K562 (cell line): ENCODE measurements at regions not wholly inside any gene's neighbourhood (a gene's known extent, or its start where the extent isn't known, plus 50 kb on each side); places are given as distances from the start of the nearest gene placed in this dataset.

Experiments
- ATAC-seq: fragments of 200-7000 bp; cut with Tn5 transposase; 3 replicates; pipeline ENCODE4 v1.9.1; 2020; ENCODE audit warnings: moderate library complexity
- BruUV-seq: library from RNA; stranded (reverse); fragments of 400-500 nt; replicated peaks from 2 replicates; lab custom pipeline; 2021; lab: Mats Ljungman, UMichigan
- CTCF ChIA-PET: fragments of 300-600 bp; formaldehyde crosslinking; extraction: SDS; loops from one replicate; lab custom pipeline; 2021; ENCODE audit warnings: low intra/inter-chr PET ratio; lab: Yijun Ruan, JAX
- POLR2A ChIA-PET: fragments of 300-600, 350-650 bp; sonication (Branson Sonifier 250); formaldehyde crosslinking; extraction: SDS; loops from one replicate; lab custom pipeline; 2021; ENCODE audit warnings: antibody characterized with exemption, inconsistent platforms; lab: Yijun Ruan, JAX
- DNase-seq, 4 experiments: peaks; one replicate each; pipeline versions ENCODE4 v3.0.0 to v3.0.0-alpha.2; 2011 to 2018; ENCODE audit warnings: low spot score in 3 of 4, mixed read lengths in 3 of 4; ENCODE audit errors: extremely low read depth in 1 of 4
- FAIRE-seq: peaks from 2 replicates; lab custom pipeline; 2011; peaks lifted over from hg19 to GRCh38; lab: Jason Lieb, UNC
- H2AFZ ChIP-seq: 2 replicates; pipeline ENCODE4 v1.6.0; 2011; ENCODE audit warnings: low read depth, low read length, control low read depth, inconsistent platforms
- H3K27ac ChIP-seq: fragments of 200-600 bp; 3 replicates; pipeline ENCODE4 v1.8.0; 2011; ENCODE audit warnings: low read depth, mild to moderate bottlenecking, control low read depth, inconsistent platforms, low read length, moderate library complexity, mixed read lengths; ENCODE audit errors: extremely low read depth
- H3K27me3 ChIP-seq, 2 experiments: fragments of 300-600 bp in 1 of 2; 2 replicates in 1 of 2; 3 replicates in 1 of 2; pipeline versions ENCODE4 v1.6.0 to v1.8.0; 2011; ENCODE audit warnings: inconsistent platforms in 2 of 2, low read length in 2 of 2, mild to moderate bottlenecking in 1 of 2, mixed read lengths in 1 of 2, moderate library complexity in 1 of 2; ENCODE audit not compliant: control insufficient read depth in 2 of 2, insufficient read depth in 2 of 2
- H3K36me3 ChIP-seq: fragments of 300-600 bp; 3 replicates; pipeline ENCODE4 v1.8.0; 2011; ENCODE audit warnings: mild to moderate bottlenecking, low read length, inconsistent platforms; ENCODE audit not compliant: control insufficient read depth, insufficient read depth
- H3K4me1 ChIP-seq, 2 experiments: fragments of 200-600 bp in 1 of 2; replicated peaks in 1 of 2; 2 replicates in 1 of 2; 3 replicates in 1 of 2; pipeline versions ENCODE4 v1.5.1 to v1.8.0; 2011; ENCODE audit warnings: inconsistent platforms in 2 of 2, low read length in 2 of 2, mild to moderate bottlenecking in 1 of 2, mixed read lengths in 1 of 2, moderate library complexity in 1 of 2; ENCODE audit not compliant: control insufficient read depth in 2 of 2, insufficient read depth in 2 of 2
- H3K4me2 ChIP-seq: 2 replicates; pipeline ENCODE4 v1.6.1; 2011; ENCODE audit warnings: low read length, control low read depth, inconsistent platforms, mixed read lengths; ENCODE audit not compliant: insufficient read depth
- H3K4me3 ChIP-seq: fragments of 200-600 bp; sonication (generic), shearing (Covaris generic); 2 replicates; pipeline ENCODE4 v1.5.1; 2016; ENCODE audit warnings: control low read depth, inconsistent platforms
- H3K79me2 ChIP-seq: fragments of 200-600 bp; 3 replicates; pipeline ENCODE4 v1.8.0; 2011; ENCODE audit warnings: low read length, inconsistent platforms; ENCODE audit not compliant: control insufficient read depth, insufficient read depth
- H3K9ac ChIP-seq, 2 experiments: 2 replicates each; pipeline versions ENCODE4 v1.6.0 to v1.6.1; 2011; ENCODE audit warnings: low read depth in 2 of 2, low read length in 2 of 2, control low read depth in 1 of 2, inconsistent platforms in 1 of 2, mild to moderate bottlenecking in 1 of 2, mixed read lengths in 1 of 2; ENCODE audit not compliant: insufficient read depth in 1 of 2
- H3K9me1 ChIP-seq: one replicate; pipeline ENCODE4 v1.6.0; 2011; ENCODE audit warnings: inconsistent platforms, mild to moderate bottlenecking, low read length, moderate library complexity; ENCODE audit not compliant: control insufficient read depth, insufficient read depth
- H3K9me3 ChIP-seq: replicated peaks from 2 replicates; pipeline ENCODE4 v1.5.1; 2011; ENCODE audit warnings: low read depth, low read length, inconsistent platforms; ENCODE audit not compliant: control insufficient read depth, insufficient read depth
- H4K20me1 ChIP-seq: replicated peaks from 2 replicates; pipeline ENCODE4 v1.6.1; 2011; ENCODE audit warnings: low read length, inconsistent platforms, mixed read lengths; ENCODE audit not compliant: control insufficient read depth, insufficient read depth
- ARID1B ChIP-seq: fragments of 450-650 bp; IDR thresholded peaks from 2 replicates; pipeline ENCODE4 v1.6.1; 2016; ENCODE audit warnings: antibody characterized with exemption, mild to moderate bottlenecking, inconsistent platforms
- CTCFL ChIP-seq: IDR thresholded peaks from 2 replicates; pipeline ENCODE4 v1.6.1; 2011; ENCODE audit warnings: borderline replicate concordance, low read depth, mild to moderate bottlenecking, moderate library complexity, low read length; ENCODE audit not compliant: insufficient read depth, poor library complexity, severe bottlenecking
- CUX1 ChIP-seq: fragments of 200-800 bp; sonication (Bioruptor generic); IDR thresholded peaks from 2 replicates; pipeline ENCODE4 v1.6.1; 2016; ENCODE audit warnings: missing genetic modification characterization, missing compliant biosample characterization
- IRF1 ChIP-seq: sonication (generic); formaldehyde crosslinking; IDR thresholded peaks from 2 replicates; pipeline ENCODE4 v1.8.0; 2022; ENCODE audit warnings: missing genetic modification reagents, mild to moderate bottlenecking, borderline replicate concordance
- JUNB ChIP-seq: fragments of 450-650 bp; formaldehyde crosslinking; conservative IDR thresholded peaks from 2 replicates; pipeline ENCODE4 v1.4.0; 2020; ENCODE audit warnings: mild to moderate bottlenecking
- KLF16 ChIP-seq: IDR thresholded peaks from 2 replicates; pipeline ENCODE4 v1.6.1; 2016; ENCODE audit warnings: antibody characterized with exemption
- SMARCA4 ChIP-seq: fragments of 450-650 bp; IDR thresholded peaks from 2 replicates; pipeline ENCODE4 v1.6.1; 2016
- TBP ChIP-seq: optimal IDR thresholded peaks from 2 replicates; pipeline ENCODE3; 2011; ENCODE audit warnings: low read depth, low read length, improper control_type of control experiment
- ZNF124 ChIP-seq: sonication (generic); formaldehyde crosslinking; IDR thresholded peaks from 2 replicates; pipeline ENCODE4 v1.8.1; 2022; ENCODE audit warnings: missing genetic modification reagents
- WGBS: fragments of 100-300 bp; shearing (Covaris generic); methylation state at CpG from one replicate; pipeline ENCODE4 v1.1.6; 2016; ENCODE audit warnings: low coverage, mixed read lengths; ENCODE audit not compliant: insufficient coverage; ENCODE audit errors: missing lambda C conversion rate; 5-methylcytosine and 5-hydroxymethylcytosine counted together
- in situ Hi-C: fragments of 300-500 bp; cut with MboI; formaldehyde crosslinking; loops from 4 replicates; pipeline ENCODE4 v1.15.0; 2018; ENCODE audit warnings: inconsistent platforms, mixed read lengths
- intact Hi-C: fragments of 100-400 bp; cut with micrococcal nuclease; formaldehyde crosslinking; loops from 2 replicates; pipeline ENCODE4 v1.14.2; 2022

GRCh38 chr19:28694812-28695211 lies 518.1 kb downstream of the UQCRFS1 start (continued):
- no peak for TF ChIP-seq CUX1

- FAIRE-seq (no peak), DNase-seq (no peak), ATAC-seq (no peak)
- ChIA-PET POLR2A (interaction anchor here (1.0 to 1.2 kb wide), 2 partner anchors 33 to 170 kb away, joined by 3 read pairs; no protein-coding TSS in a partner anchor), CTCF (no interaction called here)
- H3K4me3 ChIP-seq: no peak overlapping the region
- no TSS peak for BruUV-seq
- H3K79me2 ChIP-seq: no peaks in the 10 kb centered on the region
- H2AFZ ChIP-seq: no peak overlapping the region
- no peaks in the 10 kb centered on the region for H3K9me3 ChIP-seq
- H3K36me3 ChIP-seq: no peaks in the 10 kb centered on the region
- H3K27me3 ChIP-seq: no peaks in the 10 kb centered on the region
- no peaks in the 10 kb centered on the region; a peak in 1 of 5 replicates for H3K4me1 ChIP-seq
- in situ Hi-C loops: no loop called here
- WGBS: 22% methylated on average over 1 of the region's 1 CpG
- no peaks in the 10 kb centered on the region for H4K20me1 ChIP-seq
- H3K9ac ChIP-seq: no peak overlapping the region
- H3K4me2 ChIP-seq: no peak overlapping the region
- H3K27ac ChIP-seq: no peak overlapping the region
- intact Hi-C loops: no loop called here
- H3K9me1 ChIP-seq: no peaks in the 10 kb centered on the region
- TF ChIP-seq SMARCA4 (no peak), JUNB (CRISPR knock-in tag) (no peak), ZNF124 (CRISPR knock-in tag) (no peak), TBP (no peak), ARID1B (no peak), KLF16 (no peak), CTCFL (no peak), IRF1 (no peak)
These were observed 521.3 kb downstream of the UQCRFS1 start for GRCh38 chr19:28691683-28692082.
